Colonic mucosa (tissue), 4 donors: ENCODE measurements at regions not wholly inside any gene's neighbourhood (a gene's known extent, or its start where the extent isn't known, plus 50 kb on each side); places are given as distances from the start of the nearest gene placed in this dataset.

Source experiments
- DNase-seq: peaks from one replicate; pipeline ENCODE4 v3.0.0-alpha.2; 2020
- H3K27ac ChIP-seq: fragments of 200-600 bp; one replicate; pipeline ENCODE4 v1.8.0; 2021
- H3K27me3 ChIP-seq: fragments of 200-600 bp; one replicate; pipeline ENCODE4 v1.8.0; 2021
- H3K36me3 ChIP-seq: fragments of 200-600 bp; one replicate; pipeline ENCODE4 v1.8.0; 2021
- H3K4me1 ChIP-seq: fragments of 200-600 bp; one replicate; pipeline ENCODE4 v1.8.0; 2021; ENCODE audit warnings: mild to moderate bottlenecking
- H3K4me3 ChIP-seq: fragments of 200-600 bp; one replicate; pipeline ENCODE4 v1.8.0; 2021
- H3K9ac ChIP-seq, 2 donors: one replicate each; pipeline ENCODE4 v1.7.0; 2013; ENCODE audit warnings: control low read depth in 2 of 2, low read depth in 2 of 2, low read length in 2 of 2
- H3K9me3 ChIP-seq: fragments of 200-600 bp; one replicate; pipeline ENCODE4 v1.8.0; 2021
- intact Hi-C: fragments of 100-400 bp; cut with DNase I; formaldehyde crosslinking; loops from one replicate; pipeline ENCODE4 v1.14.1; 2022
- TF ChIP-seq, protein P1 (sequence below): fragments of 200-600 bp; IDR thresholded peaks from one replicate; pipeline ENCODE4 v1.8.0; 2022; ENCODE audit warnings: antibody characterized with exemption, mild to moderate bottlenecking
- donor health status: healthy.
- donor health status: DM: no; HTN: no; CAD: no.
- donor health status: DM: no; HTN: no; CAD: no.

DNA sequence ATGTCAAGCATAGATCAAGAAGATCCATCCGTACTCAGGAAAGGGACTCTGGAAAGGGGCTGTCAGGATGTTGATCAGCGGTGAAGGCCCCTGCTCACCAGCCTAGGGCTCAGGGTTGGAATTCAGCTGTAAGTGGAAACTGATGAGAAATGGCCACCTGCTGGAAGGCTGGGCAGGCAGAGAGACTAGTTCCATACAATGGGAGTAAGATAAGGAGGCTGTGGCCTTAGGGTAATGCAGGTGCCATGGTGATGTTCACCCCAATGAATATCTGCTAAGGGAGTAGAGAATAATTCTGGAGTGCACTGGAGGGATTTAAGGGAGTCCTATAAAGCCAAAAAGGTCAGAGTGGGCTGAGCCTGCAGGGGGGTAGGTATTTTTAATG is 256.6 kb downstream of the CYRIA start:
- H3K27me3 ChIP-seq: no peaks in the 10 kb centered on the region

DNA sequence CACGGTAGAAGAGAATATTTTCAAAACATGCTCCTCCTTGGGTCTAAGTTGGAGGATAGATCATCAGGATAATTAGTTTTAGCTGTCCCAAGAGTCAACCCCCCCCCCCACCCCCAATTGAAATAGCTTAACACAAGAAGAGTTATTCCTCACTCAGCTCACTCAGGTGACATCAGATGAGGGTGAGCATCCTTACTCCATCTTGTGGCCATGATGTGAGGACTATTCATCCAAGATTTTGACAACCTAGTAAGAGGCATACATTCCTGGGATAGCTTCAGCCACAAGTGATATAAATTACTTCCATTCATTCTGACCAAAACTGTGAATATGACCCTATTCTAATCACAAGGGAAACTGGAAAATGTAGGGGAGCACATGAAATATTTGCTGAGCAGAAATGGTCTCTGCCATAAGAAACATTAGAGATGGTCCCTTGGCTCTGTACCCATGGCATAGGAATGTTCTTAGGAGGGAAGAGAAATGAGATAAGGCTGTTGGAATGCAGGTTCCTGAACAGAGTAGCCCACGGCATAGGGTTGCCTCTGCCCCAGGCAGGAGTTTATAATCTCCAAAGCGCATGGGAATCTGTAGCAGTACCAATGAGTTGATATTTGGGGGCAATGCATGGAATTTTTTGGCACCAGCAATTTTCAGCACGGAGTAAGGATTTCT is 257.2 kb downstream of the CYRIA start:
- TF ChIP-seq, protein P1, sequence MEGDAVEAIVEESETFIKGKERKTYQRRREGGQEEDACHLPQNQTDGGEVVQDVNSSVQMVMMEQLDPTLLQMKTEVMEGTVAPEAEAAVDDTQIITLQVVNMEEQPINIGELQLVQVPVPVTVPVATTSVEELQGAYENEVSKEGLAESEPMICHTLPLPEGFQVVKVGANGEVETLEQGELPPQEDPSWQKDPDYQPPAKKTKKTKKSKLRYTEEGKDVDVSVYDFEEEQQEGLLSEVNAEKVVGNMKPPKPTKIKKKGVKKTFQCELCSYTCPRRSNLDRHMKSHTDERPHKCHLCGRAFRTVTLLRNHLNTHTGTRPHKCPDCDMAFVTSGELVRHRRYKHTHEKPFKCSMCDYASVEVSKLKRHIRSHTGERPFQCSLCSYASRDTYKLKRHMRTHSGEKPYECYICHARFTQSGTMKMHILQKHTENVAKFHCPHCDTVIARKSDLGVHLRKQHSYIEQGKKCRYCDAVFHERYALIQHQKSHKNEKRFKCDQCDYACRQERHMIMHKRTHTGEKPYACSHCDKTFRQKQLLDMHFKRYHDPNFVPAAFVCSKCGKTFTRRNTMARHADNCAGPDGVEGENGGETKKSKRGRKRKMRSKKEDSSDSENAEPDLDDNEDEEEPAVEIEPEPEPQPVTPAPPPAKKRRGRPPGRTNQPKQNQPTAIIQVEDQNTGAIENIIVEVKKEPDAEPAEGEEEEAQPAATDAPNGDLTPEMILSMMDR: no peak
- Histone ChIP-seq H3K4me3 (no peak overlapping the region), H3K36me3 (no peaks in the 10 kb centered on the region), H3K9ac (no peak overlapping the region), H3K27me3 (no peaks in the 10 kb centered on the region), H3K27ac (no peak overlapping the region), H3K4me1 (no peaks in the 10 kb centered on the region), H3K9me3 (no peaks in the 10 kb centered on the region)
- intact Hi-C loops: no loop called here
- DNase-seq: no peak

More for the DNA sequence above, 256.6 kb downstream of the CYRIA start:
- Histone ChIP-seq H3K36me3 (no peaks in the 10 kb centered on the region), H3K9ac (no peak overlapping the region), H3K4me1 (no peaks in the 10 kb centered on the region), H3K4me3 (no peak overlapping the region), H3K27ac (no peak overlapping the region), H3K9me3 (no peaks in the 10 kb centered on the region)
- DNase-seq: no peak
- TF ChIP-seq, protein P1: no peak
- intact Hi-C loops: no loop called here

DNA sequence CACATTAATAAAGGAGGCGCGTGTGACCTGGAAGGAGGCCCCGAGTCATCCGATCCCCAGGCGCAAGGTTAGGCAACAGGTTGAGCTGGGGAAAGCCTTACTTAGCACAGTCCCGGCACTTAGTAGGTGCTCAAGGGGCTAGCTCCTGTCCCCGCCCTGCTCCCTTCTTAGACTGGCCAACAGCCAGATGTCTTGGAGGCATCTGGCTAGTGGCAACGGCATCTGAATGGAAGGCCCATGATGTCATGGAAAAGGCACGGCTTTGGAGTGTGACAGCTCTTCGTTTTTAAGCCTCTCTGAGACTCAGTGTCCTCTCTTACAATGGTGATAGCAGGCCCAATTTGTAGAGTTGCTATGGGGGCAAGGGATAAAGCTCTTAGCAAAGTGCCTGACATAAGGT is 258.3 kb downstream of the CYRIA start:
- Histone ChIP-seq H3K36me3 (no peaks in the 10 kb centered on the region), H3K27ac (no peak overlapping the region), H3K9me3 (no peaks in the 10 kb centered on the region), H3K9ac (no peak overlapping the region), H3K4me3 (no peak overlapping the region), H3K4me1 (no peaks in the 10 kb centered on the region), H3K27me3 (no peaks in the 10 kb centered on the region)
- TF ChIP-seq, protein P1: no peak
- DNase-seq: no peak
- intact Hi-C loops: no loop called here

DNA sequence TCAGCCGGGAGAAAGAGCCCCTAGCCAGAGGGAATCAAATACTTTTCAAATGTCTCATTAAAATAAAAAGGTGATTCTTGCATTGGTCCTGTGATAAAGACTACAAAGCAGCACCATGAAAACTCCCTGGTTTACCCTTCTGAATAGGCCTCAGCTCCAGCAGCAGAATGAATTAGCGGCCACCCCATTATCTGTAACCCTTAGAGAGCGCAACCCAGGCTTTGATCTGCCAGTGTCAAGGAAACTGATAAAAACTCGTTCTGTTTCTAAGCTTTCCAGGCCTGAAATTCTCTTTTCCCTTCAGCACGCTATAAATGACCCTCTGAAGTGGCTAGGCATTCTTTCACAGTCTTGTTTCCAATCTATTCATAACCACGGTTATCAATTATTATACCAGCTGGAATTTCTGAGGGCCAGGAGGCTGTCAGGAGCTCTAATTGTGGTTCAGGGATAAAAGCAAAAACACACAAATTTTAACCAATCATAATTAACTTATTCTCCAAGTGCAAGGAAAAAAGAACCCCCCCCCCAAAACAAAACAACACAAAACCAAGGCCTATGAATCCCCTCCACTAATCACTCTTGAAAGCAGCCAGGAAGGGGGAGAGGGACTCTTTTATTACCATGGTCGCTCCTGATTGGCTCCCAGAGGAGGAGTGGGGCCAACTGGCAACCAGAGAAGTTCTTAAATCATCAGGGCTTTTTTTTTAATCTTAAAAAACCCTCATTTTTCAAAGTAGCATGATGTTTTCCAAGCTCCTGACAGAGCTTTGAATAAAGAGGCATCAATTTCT is 258.9 kb downstream of the CYRIA start:
- intact Hi-C loops: no loop called here
- TF ChIP-seq, protein P1: no peak
- no peaks in the 10 kb centered on the region for H3K36me3 ChIP-seq
- no peaks in the 10 kb centered on the region for H3K27me3 ChIP-seq
- H3K4me1 ChIP-seq: no peaks in the 10 kb centered on the region
- no peak overlapping the region for H3K9ac ChIP-seq
- H3K9me3 ChIP-seq: no peaks in the 10 kb centered on the region
- H3K4me3 ChIP-seq: no peak overlapping the region
- DNase-seq: no peak
- H3K27ac ChIP-seq: no peak overlapping the region

DNA sequence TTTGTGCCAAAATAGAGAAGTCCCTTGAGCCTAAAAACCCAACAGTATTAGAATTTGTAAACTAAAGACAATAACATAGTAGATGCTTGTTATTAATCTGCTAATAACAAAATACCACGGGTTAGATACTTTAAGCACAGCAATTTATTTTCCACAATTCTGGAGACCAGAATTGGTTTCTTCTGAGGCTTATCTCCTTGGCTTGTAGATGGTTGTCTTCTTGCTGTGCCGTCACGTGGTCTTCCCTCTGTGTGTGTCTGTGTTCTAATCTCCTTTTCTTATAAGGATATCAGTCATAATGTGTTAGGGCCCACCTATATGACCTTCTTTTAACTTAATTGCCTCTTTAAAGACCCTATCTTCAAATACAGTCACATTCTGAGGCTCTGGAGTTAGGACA is 260.1 kb downstream of the CYRIA start:
- no peaks in the 10 kb centered on the region for H3K4me1 ChIP-seq
- DNase-seq: no peak
- no peak overlapping the region for H3K4me3 ChIP-seq
- no peak overlapping the region for H3K27ac ChIP-seq
- H3K27me3 ChIP-seq: no peaks in the 10 kb centered on the region
- no peaks in the 10 kb centered on the region for H3K9me3 ChIP-seq
- H3K9ac ChIP-seq: no peak overlapping the region
- H3K36me3 ChIP-seq: no peaks in the 10 kb centered on the region
- TF ChIP-seq, protein P1: no peak
- intact Hi-C loops: no loop called here
